ENCODE measurements at regions not wholly inside any gene's neighbourhood (a gene's known extent, or its start where the extent isn't known, plus 50 kb on each side); places are given as distances from the start of the nearest gene placed in this dataset.
A peak's percentile ranks its signal among the peaks of the same experiment; 100 is the strongest.

GRCh38 chr15:77784361-77785292 is 151.9 kb upstream of the LINGO1 start:
- Histone ChIP-seq H3K36me3 (ENCODE audit: control insufficient read depth in 1 of 2, insufficient read depth in 2 of 2, low read depth in 1 of 2, low read length in 2 of 2) (no peaks in the 10 kb centered on the region), H2BK5ac (ENCODE audit: low read depth, low read length, poor library complexity, severe bottlenecking) (no peak overlapping the region), H3K4me1 (ENCODE audit: control insufficient read depth, insufficient read depth, low read depth, low read length) (no peaks in the 10 kb centered on the region), H2BK120ac (ENCODE audit: low read depth, low read length) (no peak overlapping the region), H2AFZ (ENCODE audit: low read depth, low read length) (no peak overlapping the region), H3K4ac (ENCODE audit: low read depth in 1 of 2, low read length in 2 of 2) (no peak overlapping the region), H3K27me3 (ENCODE audit: control insufficient read depth in 1 of 2, insufficient read depth in 1 of 2, low read length in 2 of 2) (peaks cover 27 to 88% of the 10 kb centered on the region in 2 experiments), H2BK12ac (ENCODE audit: low read length in 2 of 2) (no peak overlapping the region), H3K14ac (ENCODE audit: low read length in 2 of 2) (no peak overlapping the region), H3K9ac (ENCODE audit: low read length) (no peak overlapping the region), H3K4me3 (ENCODE audit: insufficient read depth in 1 of 2, low read depth in 1 of 2, low read length in 2 of 2) (no peak overlapping the region), H4K91ac (ENCODE audit: low read length) (no peak overlapping the region), H3K23ac (ENCODE audit: low read length in 2 of 2) (no peak overlapping the region), H2BK15ac (ENCODE audit: low read depth, poor library complexity, severe bottlenecking) (no peak overlapping the region), H3K4me2 (ENCODE audit: low read length, poor library complexity, severe bottlenecking) (no peak overlapping the region), H2AK5ac (ENCODE audit: low read length, severe bottlenecking) (no peak overlapping the region), H3K79me1 (replicated peaks; ENCODE audit: low read length, poor library complexity, severe bottlenecking) (no peaks in the 10 kb centered on the region), H3K9me3 (ENCODE audit: control insufficient read depth, low read length) (peaks cover 6% of the 10 kb centered on the region), H3K18ac (ENCODE audit: low read depth in 1 of 2, low read length in 2 of 2) (no peak overlapping the region), H4K8ac (ENCODE audit: low read length) (no peak overlapping the region), H3K27ac (ENCODE audit: low read length, poor library complexity, severe bottlenecking) (no peak overlapping the region)
- peak; percentile 16 for DNase-seq
- 48% methylated on average over 9 of the region's 11 CpGs for WGBS

DNA sequence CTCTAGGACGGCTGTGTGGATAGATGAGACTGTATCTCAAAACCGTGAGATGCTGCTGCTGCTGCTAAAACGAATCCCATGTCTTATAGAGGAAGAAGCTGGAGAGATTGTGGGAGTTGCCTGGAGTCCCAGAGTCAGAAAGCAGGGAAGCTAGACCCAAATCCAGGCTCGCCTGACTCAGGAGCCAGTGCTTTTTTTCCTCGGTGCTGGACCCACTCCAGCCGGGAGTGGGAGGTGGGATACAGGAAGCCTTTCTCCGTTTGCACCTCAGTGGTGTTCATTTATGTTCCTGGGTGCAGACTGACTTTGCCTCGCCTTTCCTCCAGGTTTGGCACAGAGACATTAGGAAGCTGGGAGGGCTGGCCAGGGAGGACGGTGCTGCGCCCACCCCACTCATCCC is 150.9 kb upstream of the LINGO1 start:
- Histone ChIP-seq H3K14ac (ENCODE audit: low read length in 2 of 2) (no peak overlapping the region), H2BK5ac (ENCODE audit: low read depth, low read length, poor library complexity, severe bottlenecking) (no peak overlapping the region), H4K91ac (ENCODE audit: low read length) (no peak overlapping the region), H4K8ac (ENCODE audit: low read length) (no peak overlapping the region), H3K23ac (ENCODE audit: low read length in 2 of 2) (no peak overlapping the region), H3K4me3 (ENCODE audit: insufficient read depth in 1 of 2, low read depth in 1 of 2, low read length in 2 of 2) (no peak overlapping the region), H3K9ac (ENCODE audit: low read length) (no peak overlapping the region), H2BK120ac (ENCODE audit: low read depth, low read length) (no peak overlapping the region), H3K4me1 (ENCODE audit: control insufficient read depth, insufficient read depth, low read depth, low read length) (no peaks in the 10 kb centered on the region), H3K4ac (ENCODE audit: low read depth in 1 of 2, low read length in 2 of 2) (no peak overlapping the region), H3K79me1 (replicated peaks; ENCODE audit: low read length, poor library complexity, severe bottlenecking) (no peaks in the 10 kb centered on the region), H2AFZ (ENCODE audit: low read depth, low read length) (no peak overlapping the region), H2AK5ac (ENCODE audit: low read length, severe bottlenecking) (no peak overlapping the region), H2BK15ac (ENCODE audit: low read depth, poor library complexity, severe bottlenecking) (no peak overlapping the region), H3K9me3 (ENCODE audit: control insufficient read depth, low read length) (peaks cover 6% of the 10 kb centered on the region), H3K36me3 (ENCODE audit: control insufficient read depth in 1 of 2, insufficient read depth in 2 of 2, low read depth in 1 of 2, low read length in 2 of 2) (no peaks in the 10 kb centered on the region), H3K27ac (ENCODE audit: low read length, poor library complexity, severe bottlenecking) (no peak overlapping the region), H3K18ac (ENCODE audit: low read depth in 1 of 2, low read length in 2 of 2) (no peak overlapping the region), H2BK12ac (ENCODE audit: low read length in 2 of 2) (no peak overlapping the region), H3K27me3 (ENCODE audit: control insufficient read depth in 1 of 2, insufficient read depth in 1 of 2, low read length in 2 of 2) (peaks cover 29 to 85% of the 10 kb centered on the region in 2 experiments), H3K4me2 (ENCODE audit: low read length, poor library complexity, severe bottlenecking) (no peak overlapping the region)
- WGBS, result 76% methylated on average over 10 of the region's 10 CpGs
- no peak for DNase-seq

DNA sequence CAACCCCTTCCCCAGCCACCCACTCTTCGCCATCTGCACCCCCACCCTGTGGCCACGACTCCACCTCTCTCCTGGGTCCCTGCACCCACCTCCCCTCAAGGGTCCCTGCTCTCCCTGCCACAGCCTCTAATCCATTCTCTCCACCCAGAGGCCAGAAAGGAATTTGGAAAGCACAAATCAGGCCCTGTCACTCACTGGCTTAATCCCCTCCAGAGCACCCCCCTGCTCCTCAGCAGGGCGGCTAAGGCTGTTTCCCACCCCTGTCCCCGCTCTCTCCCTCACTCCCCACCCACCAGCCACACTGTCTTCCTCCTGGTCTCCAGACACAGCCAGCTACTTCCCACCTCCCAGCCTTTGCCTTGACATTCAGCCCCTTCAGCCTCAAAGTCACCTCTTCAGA is 150.0 kb upstream of the LINGO1 start:
- Histone ChIP-seq H2BK12ac (ENCODE audit: low read length in 2 of 2) (no peak overlapping the region), H3K18ac (ENCODE audit: low read depth in 1 of 2, low read length in 2 of 2) (no peak overlapping the region), H3K4me3 (ENCODE audit: insufficient read depth in 1 of 2, low read depth in 1 of 2, low read length in 2 of 2) (no peak overlapping the region), H3K9me3 (ENCODE audit: control insufficient read depth, low read length) (peaks cover 6% of the 10 kb centered on the region), H3K14ac (ENCODE audit: low read length in 2 of 2) (no peak overlapping the region), H3K36me3 (ENCODE audit: control insufficient read depth in 1 of 2, insufficient read depth in 2 of 2, low read depth in 1 of 2, low read length in 2 of 2) (no peaks in the 10 kb centered on the region), H2BK5ac (ENCODE audit: low read depth, low read length, poor library complexity, severe bottlenecking) (no peak overlapping the region), H3K79me1 (replicated peaks; ENCODE audit: low read length, poor library complexity, severe bottlenecking) (no peaks in the 10 kb centered on the region), H2AFZ (ENCODE audit: low read depth, low read length) (no peak overlapping the region), H3K23ac (ENCODE audit: low read length in 2 of 2) (no peak overlapping the region), H4K91ac (ENCODE audit: low read length) (no peak overlapping the region), H3K27ac (ENCODE audit: low read length, poor library complexity, severe bottlenecking) (no peak overlapping the region), H3K4me2 (ENCODE audit: low read length, poor library complexity, severe bottlenecking) (no peak overlapping the region), H3K9ac (ENCODE audit: low read length) (no peak overlapping the region), H2BK120ac (ENCODE audit: low read depth, low read length) (no peak overlapping the region), H3K27me3 (ENCODE audit: control insufficient read depth in 1 of 2, insufficient read depth in 1 of 2, low read length in 2 of 2) (peaks cover 31 to 80% of the 10 kb centered on the region in 2 experiments), H4K8ac (ENCODE audit: low read length) (no peak overlapping the region), H2BK15ac (ENCODE audit: low read depth, poor library complexity, severe bottlenecking) (no peak overlapping the region), H2AK5ac (ENCODE audit: low read length, severe bottlenecking) (no peak overlapping the region), H3K4me1 (ENCODE audit: control insufficient read depth, insufficient read depth, low read depth, low read length) (no peaks in the 10 kb centered on the region), H3K4ac (ENCODE audit: low read depth in 1 of 2, low read length in 2 of 2) (no peak overlapping the region)
- DNase-seq, result no peak
- WGBS, result 65% methylated on average over 4 of the region's 4 CpGs

DNA sequence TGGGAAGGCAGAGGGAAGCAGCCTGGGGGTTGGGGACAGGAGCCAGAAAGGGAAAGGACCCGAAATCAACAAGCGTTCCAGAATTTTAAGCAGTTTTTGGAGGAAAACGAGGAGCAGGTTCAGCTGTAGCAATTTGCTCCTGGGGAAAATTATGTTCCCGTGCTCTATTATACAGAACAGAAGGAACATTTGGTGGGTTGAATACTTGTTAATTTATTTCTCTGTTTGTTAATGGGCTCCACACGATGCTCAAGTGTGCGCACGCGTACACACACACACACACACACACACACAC is 149.2 kb upstream of the LINGO1 start:
- Histone ChIP-seq H2AFZ (ENCODE audit: low read depth, low read length) (no peak overlapping the region), H3K18ac (ENCODE audit: low read depth in 1 of 2, low read length in 2 of 2) (no peak overlapping the region), H2AK5ac (ENCODE audit: low read length, severe bottlenecking) (no peak overlapping the region), H3K4me2 (ENCODE audit: low read length, poor library complexity, severe bottlenecking) (no peak overlapping the region), H3K36me3 (ENCODE audit: control insufficient read depth in 1 of 2, insufficient read depth in 2 of 2, low read depth in 1 of 2, low read length in 2 of 2) (no peaks in the 10 kb centered on the region), H3K4ac (ENCODE audit: low read depth in 1 of 2, low read length in 2 of 2) (no peak overlapping the region), H2BK15ac (ENCODE audit: low read depth, poor library complexity, severe bottlenecking) (no peak overlapping the region), H4K91ac (ENCODE audit: low read length) (no peak overlapping the region), H3K27ac (ENCODE audit: low read length, poor library complexity, severe bottlenecking) (no peak overlapping the region), H3K79me1 (replicated peaks; ENCODE audit: low read length, poor library complexity, severe bottlenecking) (no peaks in the 10 kb centered on the region), H2BK12ac (ENCODE audit: low read length in 2 of 2) (no peak overlapping the region), H3K23ac (ENCODE audit: low read length in 2 of 2) (no peak overlapping the region), H3K4me3 (ENCODE audit: insufficient read depth in 1 of 2, low read depth in 1 of 2, low read length in 2 of 2) (no peak overlapping the region), H3K4me1 (ENCODE audit: control insufficient read depth, insufficient read depth, low read depth, low read length) (no peaks in the 10 kb centered on the region), H2BK120ac (ENCODE audit: low read depth, low read length) (no peak overlapping the region), H3K14ac (ENCODE audit: low read length in 2 of 2) (no peak overlapping the region), H3K9ac (ENCODE audit: low read length) (no peak overlapping the region), H2BK5ac (ENCODE audit: low read depth, low read length, poor library complexity, severe bottlenecking) (no peak overlapping the region), H3K9me3 (ENCODE audit: control insufficient read depth, low read length) (peaks cover 6% of the 10 kb centered on the region), H3K27me3 (ENCODE audit: control insufficient read depth in 1 of 2, insufficient read depth in 1 of 2, low read length in 2 of 2) (peaks cover 31 to 77% of the 10 kb centered on the region in 2 experiments), H4K8ac (ENCODE audit: low read length) (no peak overlapping the region)
- 91% methylated on average over 7 of the region's 8 CpGs for WGBS
- no peak for DNase-seq
